ENCODE measurements at regions not wholly inside any gene's neighbourhood (a gene's known extent, or its start where the extent isn't known, plus 50 kb on each side); places are given as distances from the start of the nearest gene placed in this dataset.
A peak's percentile ranks its signal among the peaks of the same experiment; 100 is the strongest.

GRCh38 chr1:233791372-233791703 lies 113.1 kb upstream of the SLC35F3 start:
- no peaks in the 10 kb centered on the region for H4K20me1 ChIP-seq (ENCODE audit: control insufficient read depth, insufficient read depth, insufficient read length)
- no peak overlapping the region for H3K56ac ChIP-seq (ENCODE audit: insufficient read length, low read depth, low read length)
- H4K91ac ChIP-seq (ENCODE audit: insufficient read length, low read depth, low read length), result no peak overlapping the region
- no peak overlapping the region for H4K8ac ChIP-seq (replicated peaks; ENCODE audit: insufficient read length, low read depth, low read length)
- peaks cover 13 to 15% of the 10 kb centered on the region in 2 experiments for H3K9me3 Mint-ChIP-seq
- no peak overlapping the region for H3K4ac ChIP-seq (ENCODE audit: low read depth, low read length)
- no peaks in the 10 kb centered on the region for H3K27me3 Mint-ChIP-seq (ENCODE audit: low read depth)
- no peak overlapping the region for H2BK12ac ChIP-seq (ENCODE audit: insufficient read length, low read depth, low read length)
- no peaks in the 10 kb centered on the region for H3K79me2 ChIP-seq (ENCODE audit: insufficient read depth, low read length)
- no peaks in the 10 kb centered on the region for H3K23me2 ChIP-seq (ENCODE audit: insufficient read length, low read depth, low read length, poor library complexity, severe bottlenecking)
- peak; percentile 1; the same call in 1 of the 3 replicates for TF ChIP-seq CTCF (conservative IDR thresholded peaks at IDR 0.05)
- H2BK5ac ChIP-seq (ENCODE audit: insufficient read length, low read length), result no peak overlapping the region
- no peak overlapping the region for H3T11ph ChIP-seq (ENCODE audit: low read length)
- H2AFZ ChIP-seq (ENCODE audit: low read length), result no peak overlapping the region
- H3K4me3 Mint-ChIP-seq, result no peak overlapping the region
- no peaks in the 10 kb centered on the region for H3K4me1 ChIP-seq (ENCODE audit: insufficient read depth, low read length)
- H3K79me1 ChIP-seq (ENCODE audit: insufficient read depth, low read depth, low read length, poor library complexity, severe bottlenecking), result no peaks in the 10 kb centered on the region
- no peak overlapping the region for H3K4me2 ChIP-seq (ENCODE audit: insufficient read depth, insufficient read length, low read length)
- no peak overlapping the region for H2AK5ac ChIP-seq (ENCODE audit: insufficient read length, low read length)
- H3K18ac ChIP-seq (ENCODE audit: insufficient read length, low read depth, low read length), result no peak overlapping the region
- H3K23ac ChIP-seq (ENCODE audit: insufficient read length, low read depth, low read length), result no peak overlapping the region
- H3K36me3 Mint-ChIP-seq (ENCODE audit: insufficient read depth in 1 of 3, low read depth in 3 of 3), result peaks cover 0 to 6% (median 2%) of the 10 kb centered on the region in 3 experiments; a peak in 3 of 7 replicates
- no peak for DNase-seq
- WGBS (ENCODE audit: extremely low coverage, insufficient read length, low lambda C conversion rate), result no CpG with 5 or more reads among the region's 1 CpG
- no peak overlapping the region for H3K9ac ChIP-seq (ENCODE audit: extremely low read depth, insufficient read length, low read length)
- H3K4me1 Mint-ChIP-seq, result no peaks in the 10 kb centered on the region
- no peak overlapping the region for H3K27ac Mint-ChIP-seq
- no peak overlapping the region for H2BK120ac ChIP-seq (ENCODE audit: low read depth, low read length, poor library complexity, severe bottlenecking)
- H3K14ac ChIP-seq (ENCODE audit: insufficient read depth, low read length), result no peak overlapping the region
- H3K27ac ChIP-seq (ENCODE audit: insufficient read length, low read depth, low read length), result no peak overlapping the region
- H3K9me3 ChIP-seq (ENCODE audit: control insufficient read depth, low read depth, low read length), result no peaks in the 10 kb centered on the region
- no peak overlapping the region for H2BK15ac ChIP-seq (ENCODE audit: low read depth, low read length)
- no peaks in the 10 kb centered on the region for H3K27me3 ChIP-seq (ENCODE audit: insufficient read depth, low read length)
- H2BK20ac ChIP-seq (ENCODE audit: low read depth, low read length, poor library complexity, severe bottlenecking), result no peak overlapping the region
- H4K5ac ChIP-seq (ENCODE audit: insufficient read length, low read depth, low read length), result no peak overlapping the region

Data from H9 (cell line).